Endothelial cell of umbilical vein (primary cell): ENCODE measurements at regions not wholly inside any gene's neighbourhood (a gene's known extent, or its start where the extent isn't known, plus 50 kb on each side); places are given as distances from the start of the nearest gene placed in this dataset.

Experiments used
- BruUV-seq: library from RNA; stranded (reverse); fragments of 400-500 nt; replicated peaks from 2 replicates; lab custom pipeline; 2021; lab: Mats Ljungman, UMichigan
- CTCF ChIA-PET: fragments of 300-600, 350-600 bp; sonication (Branson Sonifier 250); formaldehyde crosslinking; loops from one replicate; lab custom pipeline; 2021; ENCODE audit warnings: antibody characterized with exemption, inconsistent platforms; lab: Charles Lee
- POLR2A ChIA-PET: fragments of 300-600, 350-600 bp; sonication (Branson Sonifier 250); formaldehyde crosslinking; loops from one replicate; lab custom pipeline; 2021; ENCODE audit warnings: antibody characterized with exemption, inconsistent platforms; lab: Charles Lee
- DNase-seq: peaks from one replicate; pipeline ENCODE4 v3.0.0-alpha.2; 2011; ENCODE audit warnings: low read depth, low spot score
- FAIRE-seq: peaks from 2 replicates; lab custom pipeline; 2011; peaks lifted over from hg19 to GRCh38; lab: Jason Lieb, UNC
- H2AFZ ChIP-seq: 2 replicates; pipeline ENCODE4 v1.6.0; 2012; ENCODE audit warnings: low read depth, low read length, control low read depth, inconsistent platforms
- H3K27ac ChIP-seq: 2 replicates; pipeline ENCODE4 v1.5.1; 2011; ENCODE audit warnings: low read depth, mild to moderate bottlenecking, control low read depth, low read length, moderate library complexity; ENCODE audit not compliant: insufficient read depth
- H3K27me3 ChIP-seq, 2 experiments: 2 replicates each; pipeline versions ENCODE4 v1.6.0 to v1.6.1; 2011; ENCODE audit warnings: low read length in 2 of 2, mixed read lengths in 1 of 2; ENCODE audit not compliant: control insufficient read depth in 2 of 2, insufficient read depth in 2 of 2
- H3K36me3 ChIP-seq, 2 experiments: 2 replicates in 1 of 2; 3 replicates in 1 of 2; pipeline ENCODE4 v1.5.1; 2011; ENCODE audit warnings: low read length in 2 of 2, mild to moderate bottlenecking in 1 of 2, moderate library complexity in 1 of 2; ENCODE audit not compliant: control insufficient read depth in 2 of 2, insufficient read depth in 2 of 2; ENCODE audit errors: extremely low read depth in 1 of 2
- H3K4me1 ChIP-seq: 3 replicates; pipeline ENCODE4 v1.5.1; 2011; ENCODE audit warnings: mild to moderate bottlenecking, low read length; ENCODE audit not compliant: control insufficient read depth, insufficient read depth; ENCODE audit errors: extremely low read depth
- H3K4me2 ChIP-seq: 2 replicates; pipeline ENCODE4 v1.6.1; 2011; ENCODE audit warnings: low read length, control low read depth, mixed read lengths; ENCODE audit not compliant: insufficient read depth
- H3K4me3 ChIP-seq, 3 experiments: fragments of 200-600 bp in 1 of 3; sonication (generic), shearing (Covaris generic) in 1 of 3; replicated peaks in 1 of 3; 2 replicates each; pipeline ENCODE4 v1.5.1; 2011 to 2016; ENCODE audit warnings: control low read depth in 3 of 3, low read length in 3 of 3, mild to moderate bottlenecking in 2 of 3, inconsistent platforms in 1 of 3, low read depth in 1 of 3, moderate library complexity in 1 of 3; ENCODE audit not compliant: insufficient read depth in 1 of 3
- H3K79me2 ChIP-seq: 2 replicates; pipeline ENCODE4 v1.6.0; 2012; ENCODE audit warnings: low read length, inconsistent platforms; ENCODE audit not compliant: control insufficient read depth, insufficient read depth
- H3K9ac ChIP-seq: replicated peaks from 2 replicates; pipeline ENCODE3; 2011; ENCODE audit warnings: low read length, control low read depth; ENCODE audit not compliant: insufficient read depth; ENCODE audit errors: extremely low read depth
- H3K9me1 ChIP-seq: replicated peaks from 3 replicates; pipeline ENCODE4 v1.6.0; 2011; ENCODE audit warnings: mild to moderate bottlenecking, low read length; ENCODE audit not compliant: control insufficient read depth, insufficient read depth; ENCODE audit errors: extremely low read depth
- H3K9me3 ChIP-seq: replicated peaks from 2 replicates; pipeline ENCODE4 v1.5.1; 2012; ENCODE audit warnings: low read length, inconsistent platforms; ENCODE audit not compliant: control insufficient read depth, insufficient read depth
- H4K20me1 ChIP-seq: replicated peaks from 2 replicates; pipeline ENCODE3; 2011; ENCODE audit warnings: mild to moderate bottlenecking, low read length; ENCODE audit not compliant: control insufficient read depth, insufficient read depth; ENCODE audit errors: extremely low read depth
- EZH2 ChIP-seq: IDR thresholded peaks from 2 replicates; pipeline ENCODE4 v1.6.1; 2012; ENCODE audit warnings: borderline replicate concordance, low read depth, mild to moderate bottlenecking, moderate library complexity, low read length, inconsistent platforms; ENCODE audit not compliant: severe bottlenecking
- FOS ChIP-seq: IDR thresholded peaks from 2 replicates; pipeline ENCODE4 v1.6.1; 2011; ENCODE audit warnings: mild to moderate bottlenecking, low read length, moderate library complexity, borderline replicate concordance; ENCODE audit not compliant: insufficient read depth
- GATA2 ChIP-seq: IDR thresholded peaks from 2 replicates; pipeline ENCODE4 v1.7.0; 2011; ENCODE audit warnings: low read depth, mild to moderate bottlenecking, moderate library complexity, mixed read lengths, low read length; ENCODE audit not compliant: insufficient read length, insufficient read depth
- JUN ChIP-seq: IDR thresholded peaks from 2 replicates; pipeline ENCODE4 v1.6.1; 2011; ENCODE audit warnings: borderline replicate concordance, low read depth; ENCODE audit not compliant: insufficient read length, insufficient read depth
- MYC ChIP-seq: IDR thresholded peaks from one replicate; pipeline ENCODE4 v1.6.1; 2011; ENCODE audit warnings: mild to moderate bottlenecking, low read depth, low read length
- POLR2A ChIP-seq: IDR thresholded peaks from 2 replicates; pipeline ENCODE4 v1.6.1; 2012; ENCODE audit warnings: low read depth, mild to moderate bottlenecking, control low read depth, low read length
- POLR2AphosphoS5 ChIP-seq: IDR thresholded peaks from 2 replicates; pipeline ENCODE4 v1.6.1; 2012; ENCODE audit warnings: low read depth, mild to moderate bottlenecking, control low read depth, low read length, moderate library complexity; ENCODE audit not compliant: insufficient read depth
- dilution Hi-C: fragments of 300-500 bp; cut with MboI; formaldehyde crosslinking; loops from one replicate; pipeline ENCODE4 v1.15.0; 2019; ENCODE audit warnings: low sequenced_read_pairs; ENCODE audit not compliant: extremely low pct_ligation_motif_present
- intact Hi-C: fragments of 100-400 bp; cut with micrococcal nuclease; formaldehyde crosslinking; loops from one replicate; pipeline ENCODE4 v1.10.0; 2022
- TF ChIP-seq, protein P1 (sequence below), 2 donors: IDR thresholded peaks; 1 replicate in 1 of 2; 2 replicates in 1 of 2; pipeline ENCODE4 v1.5.1; 2011; ENCODE audit warnings: low read length in 2 of 2, mild to moderate bottlenecking in 2 of 2, moderate library complexity in 2 of 2, control low read depth in 1 of 2, inconsistent platforms in 1 of 2, low read depth in 1 of 2; ENCODE audit not compliant: insufficient read depth in 1 of 2; ENCODE audit errors: extremely low read depth in 1 of 2
- TF ChIP-seq, protein P2 (sequence below): IDR thresholded peaks from 2 replicates; pipeline ENCODE4 v1.6.1; 2011; ENCODE audit not compliant: insufficient read depth, insufficient read length

DNA sequence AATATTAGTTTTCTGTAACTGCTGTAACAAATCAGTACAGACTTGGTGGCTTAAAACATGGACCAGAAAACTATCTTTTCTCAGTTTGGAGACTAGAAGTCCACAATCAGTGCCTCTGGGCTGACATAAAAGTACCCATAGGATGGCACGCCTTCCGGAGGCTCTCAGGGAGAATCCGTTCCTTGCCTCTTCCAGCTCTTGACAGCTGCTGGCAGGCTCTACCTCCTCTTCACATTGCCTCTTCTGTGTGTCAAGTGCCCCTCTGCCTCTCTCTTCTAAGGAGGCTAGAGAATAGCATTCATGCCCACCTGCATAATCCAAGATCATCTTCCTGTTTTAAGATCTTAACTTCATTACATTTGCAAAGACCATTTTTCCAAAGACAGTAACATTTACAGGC is 1194.2 kb downstream of the EFNB2 start:
- BruUV-seq: no TSS peak
- Histone ChIP-seq H3K4me3 (no peak overlapping the region), H3K9ac (no peak overlapping the region), H3K27ac (no peak overlapping the region), H3K36me3 (no peaks in the 10 kb centered on the region), H3K27me3 (no peaks in the 10 kb centered on the region), H3K4me1 (no peaks in the 10 kb centered on the region), H3K9me1 (no peaks in the 10 kb centered on the region), H4K20me1 (no peaks in the 10 kb centered on the region), H3K4me2 (no peak overlapping the region), H3K79me2 (no peaks in the 10 kb centered on the region), H3K9me3 (no peaks in the 10 kb centered on the region), H2AFZ (no peak overlapping the region)
- no peak for TF ChIP-seq EZH2
- no peak for TF ChIP-seq POLR2AphosphoS5
- no peak for TF ChIP-seq POLR2A
- no peak for TF ChIP-seq GATA2
- no peak for TF ChIP-seq MYC
- no peak for TF ChIP-seq JUN
- TF ChIP-seq, protein P1, sequence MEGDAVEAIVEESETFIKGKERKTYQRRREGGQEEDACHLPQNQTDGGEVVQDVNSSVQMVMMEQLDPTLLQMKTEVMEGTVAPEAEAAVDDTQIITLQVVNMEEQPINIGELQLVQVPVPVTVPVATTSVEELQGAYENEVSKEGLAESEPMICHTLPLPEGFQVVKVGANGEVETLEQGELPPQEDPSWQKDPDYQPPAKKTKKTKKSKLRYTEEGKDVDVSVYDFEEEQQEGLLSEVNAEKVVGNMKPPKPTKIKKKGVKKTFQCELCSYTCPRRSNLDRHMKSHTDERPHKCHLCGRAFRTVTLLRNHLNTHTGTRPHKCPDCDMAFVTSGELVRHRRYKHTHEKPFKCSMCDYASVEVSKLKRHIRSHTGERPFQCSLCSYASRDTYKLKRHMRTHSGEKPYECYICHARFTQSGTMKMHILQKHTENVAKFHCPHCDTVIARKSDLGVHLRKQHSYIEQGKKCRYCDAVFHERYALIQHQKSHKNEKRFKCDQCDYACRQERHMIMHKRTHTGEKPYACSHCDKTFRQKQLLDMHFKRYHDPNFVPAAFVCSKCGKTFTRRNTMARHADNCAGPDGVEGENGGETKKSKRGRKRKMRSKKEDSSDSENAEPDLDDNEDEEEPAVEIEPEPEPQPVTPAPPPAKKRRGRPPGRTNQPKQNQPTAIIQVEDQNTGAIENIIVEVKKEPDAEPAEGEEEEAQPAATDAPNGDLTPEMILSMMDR (IDR thresholded peaks at IDR 0.05; ENCODE audit: extremely low read depth in 1 of 2, insufficient read depth in 1 of 2, low read depth in 1 of 2, low read length in 2 of 2): no peak
- no peak for TF ChIP-seq FOS
- TF ChIP-seq, protein P2, sequence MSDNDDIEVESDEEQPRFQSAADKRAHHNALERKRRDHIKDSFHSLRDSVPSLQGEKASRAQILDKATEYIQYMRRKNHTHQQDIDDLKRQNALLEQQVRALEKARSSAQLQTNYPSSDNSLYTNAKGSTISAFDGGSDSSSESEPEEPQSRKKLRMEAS: no peak
- FAIRE-seq (no peak), DNase-seq (no peak)
- intact Hi-C loops: no loop called here
- ChIA-PET CTCF (no interaction called here), POLR2A (no interaction called here)
- dilution Hi-C loops: no loop called here
